OCI-LY7 (cell line): ENCODE measurements at regions not wholly inside any gene's neighbourhood (a gene's known extent, or its start where the extent isn't known, plus 50 kb on each side); places are given as distances from the start of the nearest gene placed in this dataset.

Experiments
- BruUV-seq: library from RNA; stranded (reverse); fragments of 400-500 nt; replicated peaks from 2 replicates; lab custom pipeline; 2021; lab: Mats Ljungman, UMichigan
- CTCF ChIA-PET: fragments of 300-600 bp; sonication (Branson Sonifier 250); formaldehyde crosslinking; loops from one replicate; lab custom pipeline; 2022; ENCODE audit warnings: antibody characterized with exemption; ENCODE audit not compliant: unreplicated experiment; lab: Charles Lee
- POLR2A ChIA-PET: fragments of 300-600 bp; sonication (Branson Sonifier 250); formaldehyde crosslinking; loops from one replicate; lab custom pipeline; 2022; ENCODE audit warnings: antibody characterized with exemption; lab: Charles Lee
- DNase-seq: peaks from one replicate; pipeline ENCODE4 v3.0.0-alpha.2; 2015; ENCODE audit warnings: low spot score
- H2AFZ ChIP-seq: fragments of 200-600 bp; sonication (generic), shearing (Covaris generic); 2 replicates; pipeline ENCODE4 v1.6.1; 2014; ENCODE audit warnings: mild to moderate bottlenecking, antibody characterized with exemption, low read length, moderate library complexity
- H3K27ac ChIP-seq: fragments of 200-600 bp; sonication (generic); 2 replicates; pipeline ENCODE4 v1.5.1; 2014; ENCODE audit warnings: mixed run types, low read depth, mild to moderate bottlenecking, moderate library complexity, low read length, inconsistent platforms; ENCODE audit not compliant: poor library complexity, severe bottlenecking
- H3K36me3 ChIP-seq: fragments of 200-600 bp; sonication (generic); 2 replicates; pipeline ENCODE4 v1.6.1; 2014; ENCODE audit warnings: mild to moderate bottlenecking, antibody characterized with exemption, low read length, moderate library complexity, mixed read lengths; ENCODE audit not compliant: insufficient read depth
- H3K4me1 ChIP-seq: fragments of 200-600 bp; sonication (generic); 2 replicates; pipeline ENCODE4 v1.5.1; 2014; ENCODE audit warnings: mild to moderate bottlenecking, low read length; ENCODE audit not compliant: insufficient read depth, poor library complexity, severe bottlenecking
- H3K4me2 ChIP-seq: fragments of 200-600 bp; sonication (generic); 2 replicates; pipeline ENCODE4 v1.6.1; 2014; ENCODE audit warnings: mild to moderate bottlenecking, low read length
- H3K4me3 ChIP-seq: fragments of 200-600 bp; sonication (generic); 2 replicates; pipeline ENCODE4 v1.5.1; 2014; ENCODE audit warnings: mild to moderate bottlenecking, low read depth, low read length; ENCODE audit not compliant: poor library complexity, severe bottlenecking
- H3K79me2 ChIP-seq: fragments of 200-600 bp; sonication (generic); 2 replicates; pipeline ENCODE4 v1.6.1; 2016; ENCODE audit warnings: low read depth, mild to moderate bottlenecking, low read length, moderate library complexity, mixed read lengths; ENCODE audit not compliant: insufficient read depth
- H3K9me2 ChIP-seq: fragments of 200-600 bp; sonication (generic); 2 replicates; pipeline ENCODE4 v1.6.1; 2016; ENCODE audit warnings: mild to moderate bottlenecking, low read length, mixed read lengths; ENCODE audit not compliant: insufficient read depth
- H3K9me3 ChIP-seq: fragments of 200-600 bp; sonication (generic); 2 replicates; pipeline ENCODE4 v1.6.1; 2014; ENCODE audit warnings: mild to moderate bottlenecking, mixed run types, low read length, mixed read lengths
- H4K20me1 ChIP-seq: fragments of 200-600 bp; sonication (generic); 2 replicates; pipeline ENCODE4 v1.6.1; 2014; ENCODE audit warnings: mild to moderate bottlenecking, antibody characterized with exemption, low read length, moderate library complexity, mixed read lengths; ENCODE audit not compliant: insufficient read depth
- EZH2phosphoT487 ChIP-seq: fragments of 200-600 bp; sonication (generic); IDR thresholded peaks from 2 replicates; pipeline ENCODE4 v1.6.1; 2018; ENCODE audit warnings: low read depth, borderline replicate concordance, mild to moderate bottlenecking, mixed run types, antibody characterized with exemption, low read length, moderate library complexity, mixed read lengths
- intact Hi-C: fragments of 100-400 bp; cut with micrococcal nuclease; formaldehyde crosslinking; loops from one replicate; pipeline ENCODE4 v1.10.0; 2022; ENCODE audit not compliant: unreplicated experiment
- TF ChIP-seq, protein P1 (sequence below): fragments of 200-600 bp; sonication (generic); conservative IDR thresholded peaks from 2 replicates; pipeline ENCODE4 v1.5.1; 2014; ENCODE audit warnings: mild to moderate bottlenecking, antibody characterized with exemption, low read length, moderate library complexity, mixed read lengths

- no TSS peak for BruUV-seq
- H2AFZ ChIP-seq: no peak overlapping the region
- no peaks in the 10 kb centered on the region for H3K79me2 ChIP-seq
- intact Hi-C loops: no loop called here
- no peaks in the 10 kb centered on the region for H4K20me1 ChIP-seq
- no peaks in the 10 kb centered on the region for H3K9me2 ChIP-seq
- POLR2A ChIA-PET: no interaction called here
- no peak for DNase-seq
- H3K27ac ChIP-seq: no peak overlapping the region
- H3K4me2 ChIP-seq: no peak overlapping the region
- H3K4me1 ChIP-seq: no peaks in the 10 kb centered on the region
- CTCF ChIA-PET: no interaction called here
- H3K9me3 ChIP-seq: no peaks in the 10 kb centered on the region
- H3K4me3 ChIP-seq: no peak overlapping the region
- no peak for TF ChIP-seq EZH2phosphoT487
- TF ChIP-seq, protein P1, sequence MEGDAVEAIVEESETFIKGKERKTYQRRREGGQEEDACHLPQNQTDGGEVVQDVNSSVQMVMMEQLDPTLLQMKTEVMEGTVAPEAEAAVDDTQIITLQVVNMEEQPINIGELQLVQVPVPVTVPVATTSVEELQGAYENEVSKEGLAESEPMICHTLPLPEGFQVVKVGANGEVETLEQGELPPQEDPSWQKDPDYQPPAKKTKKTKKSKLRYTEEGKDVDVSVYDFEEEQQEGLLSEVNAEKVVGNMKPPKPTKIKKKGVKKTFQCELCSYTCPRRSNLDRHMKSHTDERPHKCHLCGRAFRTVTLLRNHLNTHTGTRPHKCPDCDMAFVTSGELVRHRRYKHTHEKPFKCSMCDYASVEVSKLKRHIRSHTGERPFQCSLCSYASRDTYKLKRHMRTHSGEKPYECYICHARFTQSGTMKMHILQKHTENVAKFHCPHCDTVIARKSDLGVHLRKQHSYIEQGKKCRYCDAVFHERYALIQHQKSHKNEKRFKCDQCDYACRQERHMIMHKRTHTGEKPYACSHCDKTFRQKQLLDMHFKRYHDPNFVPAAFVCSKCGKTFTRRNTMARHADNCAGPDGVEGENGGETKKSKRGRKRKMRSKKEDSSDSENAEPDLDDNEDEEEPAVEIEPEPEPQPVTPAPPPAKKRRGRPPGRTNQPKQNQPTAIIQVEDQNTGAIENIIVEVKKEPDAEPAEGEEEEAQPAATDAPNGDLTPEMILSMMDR: no peak
- H3K36me3 ChIP-seq: no peaks in the 10 kb centered on the region
Observed at GRCh38 chr2:219946529-219946928, 319.1 kb downstream of the SLC4A3 start.

- Histone ChIP-seq H3K9me2 (no peaks in the 10 kb centered on the region), H3K4me3 (no peak overlapping the region), H3K4me2 (no peak overlapping the region), H3K4me1 (no peaks in the 10 kb centered on the region), H3K27ac (no peak overlapping the region), H2AFZ (no peak overlapping the region), H4K20me1 (no peaks in the 10 kb centered on the region), H3K36me3 (no peaks in the 10 kb centered on the region), H3K79me2 (no peaks in the 10 kb centered on the region), H3K9me3 (no peaks in the 10 kb centered on the region)
- intact Hi-C loops: no loop called here
- no TSS peak for BruUV-seq
- TF ChIP-seq, protein P1: no peak
- TF ChIP-seq EZH2phosphoT487: no peak
- ChIA-PET CTCF (no interaction called here), POLR2A (interaction anchor here (0.9 kb wide), 1 partner anchor 61 kb away, joined by 3 read pairs; no protein-coding TSS in a partner anchor)
- DNase-seq: no peak
Observed at GRCh38 chr2:219947575-219947974, 320.1 kb downstream of the SLC4A3 start.

DNA sequence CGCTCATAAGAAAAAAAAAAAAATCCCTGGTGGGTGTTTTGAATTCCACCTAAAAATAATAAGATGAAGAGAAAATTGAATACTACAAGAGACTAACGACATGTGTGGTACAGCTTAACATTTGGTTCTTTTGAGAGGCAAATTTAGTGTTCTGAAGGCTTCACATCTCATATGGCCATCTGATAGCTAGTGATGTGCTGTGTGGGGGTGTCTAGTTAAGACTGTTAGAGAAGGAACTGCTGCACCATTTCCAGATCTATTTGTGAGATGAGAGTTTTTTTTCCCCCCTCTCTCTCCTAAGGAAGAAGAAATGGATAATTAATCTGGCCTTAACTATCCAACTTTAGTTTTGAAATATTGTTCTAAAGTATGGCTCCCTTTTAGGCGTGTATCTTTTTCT, 321.6 kb downstream of the SLC4A3 start:
- Histone ChIP-seq H3K4me2 (no peak overlapping the region), H3K4me1 (no peaks in the 10 kb centered on the region), H3K36me3 (no peaks in the 10 kb centered on the region), H3K79me2 (no peaks in the 10 kb centered on the region), H3K4me3 (no peak overlapping the region), H3K27ac (no peak overlapping the region), H4K20me1 (no peaks in the 10 kb centered on the region), H3K9me3 (no peaks in the 10 kb centered on the region), H2AFZ (no peak overlapping the region), H3K9me2 (no peaks in the 10 kb centered on the region)
- no peak for TF ChIP-seq EZH2phosphoT487
- TF ChIP-seq, protein P1: no peak
- BruUV-seq: no TSS peak
- intact Hi-C loops: no loop called here
- no peak for DNase-seq
- ChIA-PET POLR2A (no interaction called here), CTCF (no interaction called here)
